ENCODE measurements at regions not wholly inside any gene's neighbourhood (a gene's known extent, or its start where the extent isn't known, plus 50 kb on each side); places are given as distances from the start of the nearest gene placed in this dataset.

DNA sequence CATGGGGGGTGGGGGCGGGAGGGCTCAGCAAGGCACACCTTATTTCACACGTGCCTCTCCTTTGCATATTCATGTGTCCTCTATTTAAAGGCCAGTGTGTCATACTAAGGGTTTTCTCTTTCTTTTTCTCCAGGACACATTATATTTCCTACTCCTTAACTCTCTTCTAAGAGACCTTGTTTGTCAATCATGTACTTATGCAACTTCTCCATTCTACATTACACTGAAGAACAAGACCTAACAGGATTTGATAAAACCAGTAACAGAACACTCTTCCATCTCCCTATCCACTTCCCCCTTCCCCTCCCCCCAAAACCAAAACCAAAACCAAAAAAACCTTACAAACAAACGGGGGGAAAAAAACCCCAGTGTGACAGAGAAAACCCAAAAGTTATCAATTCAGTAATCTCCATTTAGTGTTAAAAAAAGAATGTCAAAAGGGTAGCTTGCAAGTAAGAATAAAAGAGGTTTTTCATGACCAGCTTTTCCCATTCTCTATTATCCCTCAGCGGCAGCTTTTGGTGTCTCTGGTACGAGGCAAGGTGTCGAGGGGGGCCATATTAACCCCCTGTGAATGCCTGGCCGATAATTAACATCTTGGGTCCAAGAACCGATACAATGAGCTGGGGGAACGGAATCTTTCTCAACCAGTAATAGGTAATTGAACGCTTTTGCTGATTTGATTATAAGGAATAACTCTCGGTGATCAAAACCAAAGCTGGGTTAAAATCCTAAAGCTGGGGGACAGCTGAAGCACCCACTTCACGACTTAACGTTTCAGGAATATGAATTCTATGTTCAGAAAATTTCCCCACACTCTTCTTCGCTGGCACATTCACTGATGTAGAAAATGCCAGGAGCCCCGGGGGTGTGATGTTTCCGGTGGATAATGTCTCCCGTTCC is 191.0 kb upstream of the TCF4 start:
- Mint-ChIP-seq H3K27me3 (peaks cover 77% of the 10 kb centered on the region), H3K4me1 (ENCODE audit: low read depth) (peaks cover 6% of the 10 kb centered on the region), H3K9me3 (ENCODE audit: low read depth) (no peaks in the 10 kb centered on the region), H3K4me3 (ENCODE audit: low read depth) (peak overlapping the region; percentile 61), H3K27ac (peak overlapping the region; percentile 45), H3K36me3 (ENCODE audit: insufficient read depth) (no peaks in the 10 kb centered on the region)
- no peak for TF ChIP-seq CTCF (IDR thresholded peaks at IDR 0.05; ENCODE audit: unreplicated experiment)
- DNase-seq (ENCODE audit: low spot score, unreplicated experiment): no peak

DNA sequence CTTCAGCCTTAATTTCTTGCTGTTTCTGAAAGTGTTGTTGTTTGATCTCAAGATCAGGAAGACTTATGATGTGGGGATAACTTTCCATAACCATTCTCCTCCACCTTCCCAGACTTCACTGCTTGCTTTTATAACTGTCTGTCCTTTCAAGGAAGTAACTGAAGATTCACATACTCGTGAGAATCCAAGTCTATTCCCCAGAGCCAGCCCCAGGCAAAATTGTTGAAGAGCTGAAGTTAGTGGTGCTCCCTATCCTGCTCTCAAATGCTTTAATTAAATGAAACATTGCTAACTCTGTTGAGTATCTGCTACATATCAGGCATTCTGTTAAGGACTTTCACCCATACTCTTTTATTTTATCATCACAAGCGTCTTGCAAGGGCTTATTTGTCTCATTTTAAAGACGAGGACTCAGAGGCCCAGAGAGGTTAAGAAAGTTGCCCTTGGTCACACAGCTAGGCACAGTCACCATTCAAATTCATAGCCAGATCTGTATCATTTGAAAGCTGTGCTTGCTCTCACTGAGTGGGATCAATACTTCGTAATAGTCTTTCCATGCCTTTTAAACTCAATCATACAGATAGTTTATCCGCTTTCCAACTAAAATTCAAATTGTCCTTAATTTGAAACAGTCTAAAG is 189.8 kb upstream of the TCF4 start:
- Mint-ChIP-seq H3K4me1 (ENCODE audit: low read depth) (peaks cover 6% of the 10 kb centered on the region), H3K27me3 (peaks cover 75% of the 10 kb centered on the region), H3K4me3 (ENCODE audit: low read depth) (no peak overlapping the region), H3K9me3 (ENCODE audit: low read depth) (no peaks in the 10 kb centered on the region), H3K27ac (no peak overlapping the region), H3K36me3 (ENCODE audit: insufficient read depth) (no peaks in the 10 kb centered on the region)
- no peak for DNase-seq (ENCODE audit: low spot score, unreplicated experiment)
- no peak for TF ChIP-seq CTCF (IDR thresholded peaks at IDR 0.05; ENCODE audit: unreplicated experiment)

GRCh38 chr18:55775972-55776371 is 188.0 kb upstream of the TCF4 start:
- Mint-ChIP-seq H3K27me3 (peaks cover 63% of the 10 kb centered on the region), H3K27ac (no peak overlapping the region), H3K9me3 (ENCODE audit: low read depth) (no peaks in the 10 kb centered on the region), H3K4me3 (ENCODE audit: low read depth) (no peak overlapping the region), H3K36me3 (ENCODE audit: insufficient read depth) (no peaks in the 10 kb centered on the region), H3K4me1 (ENCODE audit: low read depth) (peaks cover 2% of the 10 kb centered on the region)
- no peak for TF ChIP-seq CTCF (IDR thresholded peaks at IDR 0.05; ENCODE audit: unreplicated experiment)
- DNase-seq (ENCODE audit: low spot score, unreplicated experiment): no peak

DNA sequence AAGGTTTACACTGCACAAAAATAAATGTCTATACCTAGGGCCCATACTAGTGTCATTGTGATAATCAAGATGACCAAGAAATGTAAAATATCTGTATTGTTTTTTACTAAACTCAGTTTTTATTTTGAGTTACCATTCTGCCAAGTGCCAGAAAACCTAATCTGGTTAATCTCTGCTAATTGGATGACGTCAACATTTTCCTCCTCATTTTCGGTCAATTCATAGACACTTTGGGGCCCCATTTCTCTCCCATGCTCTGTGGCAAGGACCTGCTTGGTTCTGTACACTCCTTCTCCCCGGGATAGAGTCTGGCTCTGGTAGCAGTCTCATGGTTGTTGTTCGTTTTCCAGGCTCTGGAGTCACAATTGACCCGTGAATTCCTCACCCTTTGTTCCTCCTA is 186.5 kb upstream of the TCF4 start:
- no peak for TF ChIP-seq CTCF (IDR thresholded peaks at IDR 0.05; ENCODE audit: unreplicated experiment)
- H3K9me3 Mint-ChIP-seq (ENCODE audit: low read depth): no peaks in the 10 kb centered on the region
- H3K4me1 Mint-ChIP-seq (ENCODE audit: low read depth): peaks cover 1% of the 10 kb centered on the region
- no peak overlapping the region for H3K4me3 Mint-ChIP-seq (ENCODE audit: low read depth)
- DNase-seq (ENCODE audit: low spot score, unreplicated experiment): no peak
- no peaks in the 10 kb centered on the region for H3K36me3 Mint-ChIP-seq (ENCODE audit: insufficient read depth)
- H3K27ac Mint-ChIP-seq: no peak overlapping the region
- H3K27me3 Mint-ChIP-seq: peaks cover 51% of the 10 kb centered on the region

- H3K4me1 Mint-ChIP-seq (ENCODE audit: low read depth): no peaks in the 10 kb centered on the region
- no peak overlapping the region for H3K27ac Mint-ChIP-seq
- H3K4me3 Mint-ChIP-seq (ENCODE audit: low read depth): no peak overlapping the region
- H3K9me3 Mint-ChIP-seq (ENCODE audit: low read depth): no peaks in the 10 kb centered on the region
- no peak for TF ChIP-seq CTCF (IDR thresholded peaks at IDR 0.05; ENCODE audit: unreplicated experiment)
- H3K36me3 Mint-ChIP-seq (ENCODE audit: insufficient read depth): no peaks in the 10 kb centered on the region
- no peak for DNase-seq (ENCODE audit: low spot score, unreplicated experiment)
- H3K27me3 Mint-ChIP-seq: peaks cover 12% of the 10 kb centered on the region
Observed at GRCh38 chr18:55768255-55768654, 180.3 kb upstream of the TCF4 start.

Data from progenitor cell of endocrine pancreas (in vitro differentiated cells).